ENCODE measurements at regions not wholly inside any gene's neighbourhood (a gene's known extent, or its start where the extent isn't known, plus 50 kb on each side); places are given as distances from the start of the nearest gene placed in this dataset.
A peak's percentile ranks its signal among the peaks of the same experiment; 100 is the strongest.
"Not testable (repeated sequence)": the region's sequence is repeated elsewhere in the genome, so short reads cannot be mapped to it uniquely, and the experiment has no call there.

GRCh38 chr20:58033026-58033536 is 195.4 kb downstream of the ANKRD60 start:
- no peak for DNase-seq

GRCh38 chr20:58032599-58032998 is 195.9 kb downstream of the ANKRD60 start:
- DNase-seq, result no peak

- DNase-seq, result not testable (repeated sequence)
Measured at GRCh38 chr20:58031350-58031749, 197.1 kb downstream of the ANKRD60 start.

GRCh38 chr20:58028123-58028522 is 200.3 kb downstream of the ANKRD60 start:
- no peak for DNase-seq

- no peak for DNase-seq
Measured at GRCh38 chr20:58026361-58026760, 202.1 kb downstream of the ANKRD60 start.

DNA sequence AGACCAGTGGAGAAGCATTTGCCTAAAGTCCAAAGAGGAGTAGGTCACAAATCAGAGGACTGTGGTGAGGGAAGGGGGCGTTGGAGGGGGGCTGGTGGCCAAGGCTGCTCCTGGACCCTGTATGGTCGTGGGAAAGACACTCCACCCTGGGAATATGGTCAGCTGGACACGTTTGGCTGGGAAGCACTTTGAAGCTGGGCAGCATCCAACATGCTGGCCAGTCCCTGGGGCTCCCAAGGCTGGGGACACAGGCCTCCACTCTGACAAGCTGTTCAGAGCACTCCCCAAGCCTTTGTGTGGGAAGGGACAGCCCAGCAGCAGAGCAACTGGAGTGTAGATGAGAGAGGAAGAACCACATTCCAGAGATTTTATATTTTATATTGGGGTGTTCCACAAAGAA is 203.2 kb downstream of the ANKRD60 start:
- no peak for DNase-seq

GRCh38 chr20:58024241-58024721 is 204.2 kb downstream of the ANKRD60 start:
- no peak for DNase-seq

DNA sequence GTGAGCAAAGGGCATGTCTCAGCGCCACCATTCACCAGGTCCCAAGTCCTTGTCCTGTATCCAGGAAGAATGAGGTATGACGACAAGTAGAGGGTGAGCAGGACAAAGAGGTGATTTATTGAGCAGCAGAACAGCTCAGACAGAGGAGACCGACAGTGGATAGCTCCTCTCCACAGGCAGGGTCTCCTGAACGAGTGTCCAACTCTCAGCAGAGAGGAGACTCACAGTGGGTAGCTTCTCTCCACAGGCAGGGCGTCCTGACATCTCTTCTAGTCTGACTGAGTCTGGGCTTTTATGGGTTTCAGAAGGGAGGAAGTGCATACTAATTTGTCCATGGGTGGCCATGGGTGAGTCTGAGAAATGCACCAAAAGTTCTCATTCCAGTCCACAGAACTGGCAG is 204.7 kb downstream of the ANKRD60 start:
- no peak for DNase-seq

GRCh38 chr20:58023346-58023745 is 205.1 kb downstream of the ANKRD60 start:
- DNase-seq, result no peak

GRCh38 chr20:58022711-58023110 is 205.7 kb downstream of the ANKRD60 start:
- no peak for DNase-seq

- DNase-seq, result peak; percentile 23
Measured at GRCh38 chr20:58021481-58021880, 207.0 kb downstream of the ANKRD60 start.

GRCh38 chr20:58020656-58021454 is 207.6 kb downstream of the ANKRD60 start:
- DNase-seq, result no peak

GRCh38 chr20:58019850-58020625 is 208.4 kb downstream of the ANKRD60 start:
- no peak for DNase-seq

DNA sequence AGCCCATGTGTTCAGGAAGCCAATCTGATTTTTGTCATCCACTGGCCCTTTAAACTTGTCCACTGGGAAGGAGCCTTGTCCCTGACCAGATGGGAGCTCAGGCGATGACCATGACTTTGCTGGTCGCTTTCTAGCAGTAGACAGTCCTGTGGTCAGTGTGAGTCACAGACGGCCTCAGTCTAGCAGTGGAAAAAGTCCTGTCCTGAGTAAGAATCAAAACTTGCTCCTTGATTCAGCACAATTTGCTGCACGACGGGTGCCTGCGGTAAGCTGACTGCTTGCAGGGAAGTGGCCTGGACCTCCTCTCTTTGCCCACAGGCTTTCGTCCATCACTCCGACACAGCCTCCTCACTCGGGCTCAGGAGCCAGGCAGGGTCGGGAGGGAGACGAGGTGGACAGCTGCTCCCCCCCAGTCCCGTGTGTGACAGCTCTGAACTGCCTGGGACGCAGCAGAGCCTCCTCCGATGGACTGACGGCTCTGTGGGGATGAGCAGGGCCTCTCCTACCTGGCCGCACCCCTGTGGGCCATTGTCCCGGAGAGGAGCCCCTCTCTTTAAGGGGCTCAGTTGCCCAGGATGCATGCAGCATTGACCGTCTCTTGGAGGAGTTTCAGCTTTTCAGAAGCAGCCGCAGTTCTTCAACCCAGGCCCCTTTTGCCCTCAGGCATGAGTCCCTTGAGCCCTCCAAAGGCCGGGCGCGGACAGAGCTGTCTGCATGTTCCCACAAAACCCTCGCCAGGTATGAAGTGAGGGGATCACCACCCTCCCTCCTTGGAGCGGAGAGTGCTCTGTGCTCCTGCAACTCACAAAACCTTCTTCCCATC is 209.2 kb downstream of the ANKRD60 start:
- peak; percentile 16 for DNase-seq

DNA sequence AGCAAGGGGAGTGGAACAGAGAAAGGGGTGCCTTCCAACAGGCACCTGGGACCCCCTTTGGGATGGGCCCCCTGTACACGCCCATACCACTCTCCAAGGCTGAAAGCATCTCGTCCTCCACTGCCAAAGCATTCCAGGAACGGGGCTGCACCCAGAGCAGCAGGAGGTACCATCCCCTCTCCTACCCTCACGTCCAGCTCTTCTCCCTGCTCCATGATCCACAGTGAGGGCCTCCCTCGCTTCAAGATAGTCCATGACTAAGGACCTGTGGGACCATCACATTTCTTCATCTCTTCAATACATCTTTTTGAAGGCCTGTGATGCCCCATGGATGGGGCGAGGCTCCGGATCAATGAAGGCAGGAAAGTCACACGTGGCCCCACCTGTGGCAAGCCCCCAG is 209.9 kb downstream of the ANKRD60 start:
- no peak for DNase-seq

GRCh38 chr20:58017970-58018530 is 210.4 kb downstream of the ANKRD60 start:
- no peak for DNase-seq

DNA sequence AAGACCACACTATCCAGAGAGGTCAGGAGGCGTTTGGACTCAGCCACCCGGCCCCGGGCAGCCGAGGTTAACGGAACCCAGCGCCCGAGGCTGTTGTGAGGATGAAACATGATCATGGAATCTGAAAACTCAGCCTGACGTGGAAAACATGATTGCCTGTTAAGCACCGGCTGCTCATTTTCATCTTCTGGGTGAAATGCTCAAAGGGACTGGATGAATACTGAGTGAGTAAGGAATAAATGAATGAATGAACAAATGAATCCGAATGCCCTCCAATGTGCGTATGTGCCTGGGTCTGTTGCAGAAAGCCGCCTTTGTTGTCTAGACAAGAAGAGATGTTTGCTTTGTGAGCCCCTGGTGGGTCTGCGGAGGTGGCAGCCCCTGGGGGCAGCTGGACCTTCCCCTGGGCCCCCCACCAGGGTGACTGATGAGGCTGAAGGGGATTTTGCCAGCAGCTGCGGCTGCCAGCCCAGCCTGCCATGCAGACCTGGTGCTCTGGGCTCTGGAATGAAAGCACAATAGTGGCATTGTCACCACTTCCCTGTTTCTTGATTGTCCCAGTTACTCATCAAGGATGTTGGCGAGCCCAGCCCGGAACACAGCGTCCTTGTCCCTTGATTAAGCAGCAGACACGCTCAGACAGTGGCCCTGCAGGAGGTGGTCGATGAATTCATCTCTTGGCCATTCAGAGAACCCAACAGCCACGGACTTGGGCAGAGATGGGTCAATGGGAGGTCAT is 211.1 kb downstream of the ANKRD60 start:
- peak; percentile 35 for DNase-seq

DNA sequence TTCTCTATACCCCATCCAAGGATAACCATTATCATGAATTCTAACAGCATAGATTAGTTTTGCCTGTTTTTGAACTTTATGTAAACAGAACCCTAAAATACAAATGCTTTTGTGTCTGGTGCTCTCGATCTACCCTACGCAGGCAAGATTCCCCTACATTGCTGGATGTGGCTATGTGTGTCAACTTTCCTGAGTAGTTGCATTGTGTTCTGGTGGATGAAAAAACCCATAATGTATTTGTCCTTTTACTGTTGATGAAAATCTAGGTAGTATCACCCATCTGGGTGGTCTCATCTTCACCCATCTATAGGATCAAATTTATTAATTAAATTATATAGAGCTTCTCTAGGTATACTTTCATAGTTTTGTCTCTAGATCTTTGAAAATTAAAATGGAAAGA is 211.7 kb downstream of the ANKRD60 start:
- DNase-seq, result no peak

DNA sequence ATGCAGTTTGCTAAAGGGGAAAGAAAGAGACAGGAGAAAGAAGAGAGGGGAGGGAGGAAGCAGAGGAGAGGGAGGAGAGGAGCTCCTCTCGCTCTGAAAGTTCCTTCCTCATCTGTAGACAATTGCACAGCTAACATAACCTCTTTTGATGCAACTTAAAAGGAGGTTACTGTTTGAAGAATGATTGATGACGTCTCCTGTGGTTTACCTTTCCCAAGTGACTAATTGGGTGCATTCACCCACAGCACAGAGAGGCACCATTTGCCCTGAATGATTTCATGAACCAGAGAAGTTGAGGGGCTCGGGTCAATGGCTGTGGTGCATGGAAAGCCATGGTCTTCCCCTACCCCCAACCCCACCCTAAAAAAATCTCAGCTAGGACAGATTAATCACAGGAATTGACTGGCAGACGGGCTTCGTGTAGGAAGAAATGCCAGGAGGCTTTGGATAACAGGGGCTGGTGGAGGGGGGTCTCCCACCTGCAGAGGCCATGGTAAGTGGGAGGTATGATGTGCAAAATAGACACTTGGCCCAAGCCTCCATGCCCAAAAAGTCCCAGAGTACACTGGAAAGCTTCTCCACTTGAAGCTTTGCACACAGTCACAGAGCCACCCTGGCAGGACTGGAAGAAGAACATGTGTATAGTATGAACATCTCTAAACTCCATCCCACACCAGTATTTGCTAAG is 213.7 kb downstream of the ANKRD60 start:
- DNase-seq, result no peak

GRCh38 chr20:58012731-58013510 is 215.5 kb downstream of the ANKRD60 start:
- no peak for DNase-seq
